Natural killer cell (primary cell): ENCODE measurements at regions not wholly inside any gene's neighbourhood (a gene's known extent, or its start where the extent isn't known, plus 50 kb on each side); places are given as distances from the start of the nearest gene placed in this dataset.

Experiments used
- ATAC-seq, 3 donors: fragments of 150-1000 bp in 2 of 3; fragments of 200-7000 bp in 1 of 3; cut with Tn5 transposase; 1 replicate in 1 of 3; 2 replicates in 2 of 3; pipeline ENCODE4 v1.10.0; 2021; ENCODE audit warnings: mild to moderate bottlenecking in 2 of 3, moderate library complexity in 2 of 3
- DNase-seq, 2 donors: peaks; one replicate each; pipeline versions ENCODE4 v3.0.0 to v3.0.0-alpha.2; 2013 to 2021; ENCODE audit warnings: mixed read lengths in 1 of 2
- H3K27ac ChIP-seq: one replicate; pipeline ENCODE4 v1.5.1; 2013; ENCODE audit warnings: mild to moderate bottlenecking, low read length
- H3K27me3 ChIP-seq: one replicate; pipeline ENCODE4 v1.6.1; 2013; ENCODE audit warnings: low read length; ENCODE audit not compliant: control insufficient read depth, insufficient read depth
- H3K36me3 ChIP-seq: one replicate; pipeline ENCODE4 v1.6.1; 2013; ENCODE audit warnings: low read length; ENCODE audit not compliant: control insufficient read depth, insufficient read depth
- H3K4me1 ChIP-seq: one replicate; pipeline ENCODE4 v1.6.1; 2013; ENCODE audit warnings: low read length; ENCODE audit not compliant: control insufficient read depth, insufficient read depth
- H3K4me3 ChIP-seq: one replicate; pipeline ENCODE4 v1.5.1; 2013; ENCODE audit warnings: low read length
- H3K9me3 ChIP-seq: one replicate; pipeline ENCODE4 v1.6.1; 2013; ENCODE audit warnings: low read length; ENCODE audit not compliant: control insufficient read depth, insufficient read depth
- H3K27ac Mint-ChIP-seq, 2 donors: one replicate each; pipeline ENCODE4 v1.8.0; 2022; ENCODE audit warnings: mild to moderate bottlenecking in 2 of 2, mixed read lengths in 2 of 2, moderate library complexity in 1 of 2
- H3K27me3 Mint-ChIP-seq, 2 donors: one replicate each; pipeline ENCODE4 v1.8.0; 2022; ENCODE audit warnings: low read depth in 2 of 2, mixed read lengths in 2 of 2
- H3K36me3 Mint-ChIP-seq: one replicate; pipeline ENCODE4 v1.8.0; 2022; ENCODE audit warnings: mixed read lengths
- H3K4me1 Mint-ChIP-seq, 2 donors: one replicate each; pipeline ENCODE4 v1.8.0; 2022; ENCODE audit warnings: mixed read lengths in 2 of 2
- H3K4me3 Mint-ChIP-seq: one replicate; pipeline ENCODE4 v1.8.0; 2022; ENCODE audit warnings: mild to moderate bottlenecking, moderate library complexity, mixed read lengths
- H3K9me3 Mint-ChIP-seq, 2 donors: one replicate each; pipeline ENCODE4 v1.8.0; 2022; ENCODE audit warnings: mixed read lengths in 2 of 2
- WGBS: methylation state at CpG from one replicate; pipeline ENCODE4 v1.1.7; 2013; ENCODE audit warnings: missing lambda C conversion rate; ENCODE audit not compliant: insufficient coverage; 5-methylcytosine and 5-hydroxymethylcytosine counted together
- intact Hi-C: fragments of 100-400 bp; cut with micrococcal nuclease; formaldehyde crosslinking; loops from one replicate; pipeline ENCODE4 v1.14.2; 2022
- TF ChIP-seq, protein P1 (sequence below): fragments of 200-600 bp; IDR thresholded peaks from one replicate; pipeline ENCODE4 v1.8.0; 2022; ENCODE audit warnings: antibody characterized with exemption

DNA sequence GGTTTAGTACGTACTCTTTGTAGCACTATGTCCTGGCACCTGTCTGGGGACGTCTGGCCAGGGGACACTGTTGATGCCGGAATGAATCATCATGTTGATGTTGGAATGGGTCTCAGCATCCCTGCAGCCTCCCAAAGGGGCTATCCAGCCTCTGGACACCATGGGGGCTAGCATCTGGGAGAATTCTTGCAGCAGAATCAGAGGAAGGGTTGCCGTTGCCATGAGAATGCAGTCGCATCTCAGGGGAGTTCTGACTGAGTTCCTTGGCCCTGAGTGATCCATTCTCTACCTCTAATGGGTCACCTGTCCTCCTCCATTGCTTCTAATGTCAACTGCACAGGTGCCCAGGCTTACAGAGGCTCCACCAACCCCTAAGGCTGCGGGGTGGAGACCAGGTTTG lies 129.1 kb downstream of the UQCRFS1 start:
- no peaks in the 10 kb centered on the region for H3K36me3 ChIP-seq
- H3K4me1 ChIP-seq: no peaks in the 10 kb centered on the region
- Mint-ChIP-seq H3K27me3 (peaks cover 0 to 7% of the 10 kb centered on the region in 2 donors), H3K27ac (no peak overlapping the region), H3K9me3 (no peaks in the 10 kb centered on the region), H3K4me3 (no peak overlapping the region), H3K4me1 (peaks cover 0 to 5% of the 10 kb centered on the region in 2 donors), H3K36me3 (no peaks in the 10 kb centered on the region)
- intact Hi-C loops: no loop called here
- no peaks in the 10 kb centered on the region for H3K27me3 ChIP-seq
- H3K9me3 ChIP-seq: no peaks in the 10 kb centered on the region
- WGBS: 80% methylated on average over 6 of the region's 6 CpGs
- TF ChIP-seq, protein P1, sequence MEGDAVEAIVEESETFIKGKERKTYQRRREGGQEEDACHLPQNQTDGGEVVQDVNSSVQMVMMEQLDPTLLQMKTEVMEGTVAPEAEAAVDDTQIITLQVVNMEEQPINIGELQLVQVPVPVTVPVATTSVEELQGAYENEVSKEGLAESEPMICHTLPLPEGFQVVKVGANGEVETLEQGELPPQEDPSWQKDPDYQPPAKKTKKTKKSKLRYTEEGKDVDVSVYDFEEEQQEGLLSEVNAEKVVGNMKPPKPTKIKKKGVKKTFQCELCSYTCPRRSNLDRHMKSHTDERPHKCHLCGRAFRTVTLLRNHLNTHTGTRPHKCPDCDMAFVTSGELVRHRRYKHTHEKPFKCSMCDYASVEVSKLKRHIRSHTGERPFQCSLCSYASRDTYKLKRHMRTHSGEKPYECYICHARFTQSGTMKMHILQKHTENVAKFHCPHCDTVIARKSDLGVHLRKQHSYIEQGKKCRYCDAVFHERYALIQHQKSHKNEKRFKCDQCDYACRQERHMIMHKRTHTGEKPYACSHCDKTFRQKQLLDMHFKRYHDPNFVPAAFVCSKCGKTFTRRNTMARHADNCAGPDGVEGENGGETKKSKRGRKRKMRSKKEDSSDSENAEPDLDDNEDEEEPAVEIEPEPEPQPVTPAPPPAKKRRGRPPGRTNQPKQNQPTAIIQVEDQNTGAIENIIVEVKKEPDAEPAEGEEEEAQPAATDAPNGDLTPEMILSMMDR: no peak
- no peak overlapping the region for H3K4me3 ChIP-seq
- ATAC-seq: no peak
- no peak for DNase-seq
- no peak overlapping the region for H3K27ac ChIP-seq

DNA sequence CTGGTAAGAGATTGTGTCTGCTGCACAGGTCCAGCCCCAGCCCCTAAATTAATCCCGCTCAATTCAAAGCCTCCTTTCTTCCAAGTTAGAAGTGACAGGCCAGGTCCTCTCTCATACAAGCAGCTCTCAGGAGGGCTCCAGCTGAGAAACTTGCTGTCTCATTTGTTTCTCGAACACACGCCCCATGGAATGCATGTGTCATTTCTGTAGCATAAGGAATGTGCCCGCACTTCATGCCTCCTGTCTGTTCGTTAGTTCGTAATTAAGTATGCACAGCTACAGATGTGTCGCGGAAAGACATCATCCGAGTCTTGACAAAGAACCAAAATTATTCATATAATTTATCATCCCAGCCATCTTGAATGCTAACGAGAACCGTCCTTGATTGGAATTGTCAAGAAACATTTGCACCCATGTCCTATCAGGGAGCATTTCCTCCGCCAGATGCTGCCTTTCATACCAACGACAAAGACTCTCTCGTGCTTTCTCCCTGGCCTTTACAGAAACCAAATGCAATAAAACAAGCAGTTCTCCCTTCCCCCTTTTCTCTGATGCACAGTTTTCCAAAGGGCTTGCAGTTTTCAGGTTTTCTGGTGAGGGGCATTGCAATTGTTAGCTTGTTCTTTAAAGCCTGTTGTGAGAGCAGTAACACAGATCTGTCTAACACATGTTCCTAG lies 133.5 kb downstream of the UQCRFS1 start:
- no peak for ATAC-seq

DNA sequence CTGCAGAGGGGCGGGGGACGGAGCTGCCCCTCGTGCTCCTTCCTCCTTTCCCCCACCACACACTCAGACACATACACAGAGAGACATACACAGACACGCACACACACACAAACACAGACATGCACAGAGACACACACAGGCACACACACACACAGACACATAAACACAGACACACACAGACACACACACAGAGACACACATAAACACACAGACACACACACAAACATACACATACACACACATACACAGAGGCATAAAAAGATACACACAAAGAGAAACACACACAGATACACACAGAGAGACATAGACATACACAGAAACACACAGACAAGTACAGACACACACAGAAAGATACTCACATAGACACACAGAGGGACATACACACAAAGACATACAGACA lies 136.0 kb downstream of the UQCRFS1 start:
- peak in 1 of 3 donors; percentile 8 for ATAC-seq
- Mint-ChIP-seq H3K4me1 (peaks cover 0 to 5% of the 10 kb centered on the region in 2 donors), H3K27me3 (no peaks in the 10 kb centered on the region), H3K27ac (no peak overlapping the region), H3K9me3 (no peaks in the 10 kb centered on the region), H3K36me3 (no peaks in the 10 kb centered on the region), H3K4me3 (no peak overlapping the region)
- Histone ChIP-seq H3K4me1 (no peaks in the 10 kb centered on the region), H3K27ac (no peak overlapping the region), H3K27me3 (no peaks in the 10 kb centered on the region), H3K9me3 (no peaks in the 10 kb centered on the region), H3K4me3 (no peak overlapping the region), H3K36me3 (no peaks in the 10 kb centered on the region)
- TF ChIP-seq, protein P1: no peak
- intact Hi-C loops: no loop called here
- no peak for DNase-seq
- 80% methylated on average over 4 of the region's 4 CpGs for WGBS

More for the DNA sequence above, 133.5 kb downstream of the UQCRFS1 start:
- Mint-ChIP-seq H3K27ac (no peak overlapping the region), H3K9me3 (no peaks in the 10 kb centered on the region), H3K36me3 (no peaks in the 10 kb centered on the region), H3K27me3 (peaks cover 0 to 2% of the 10 kb centered on the region in 2 donors), H3K4me3 (no peak overlapping the region), H3K4me1 (peaks cover 0 to 5% of the 10 kb centered on the region in 2 donors)
- intact Hi-C loops: no loop called here
- 84% methylated on average over 14 of the region's 14 CpGs for WGBS
- H3K27ac ChIP-seq: no peak overlapping the region
- H3K4me3 ChIP-seq: no peak overlapping the region
- H3K27me3 ChIP-seq: no peaks in the 10 kb centered on the region
- DNase-seq: no peak
- no peaks in the 10 kb centered on the region for H3K9me3 ChIP-seq
- H3K4me1 ChIP-seq: no peaks in the 10 kb centered on the region
- no peaks in the 10 kb centered on the region for H3K36me3 ChIP-seq
- TF ChIP-seq, protein P1: no peak

DNA sequence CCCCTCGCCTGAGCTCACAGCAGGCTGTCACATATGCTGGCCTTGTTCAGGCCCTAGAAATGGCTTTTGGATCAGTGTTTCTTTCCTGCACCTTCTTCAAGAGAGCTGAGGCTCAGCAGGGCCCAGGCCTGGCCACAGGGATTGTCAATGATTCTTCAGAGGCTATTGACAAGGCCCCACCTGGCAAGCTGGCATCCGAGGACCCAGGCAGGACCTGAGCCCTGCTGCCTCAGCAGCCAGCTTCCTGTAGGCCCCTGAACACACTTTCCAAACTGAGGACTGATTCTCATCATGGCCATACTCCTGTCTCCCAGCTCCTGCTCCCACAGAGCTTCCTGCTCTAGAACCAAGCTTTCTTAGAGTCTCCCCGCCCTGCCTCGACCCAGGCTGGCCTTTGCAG lies 136.8 kb downstream of the UQCRFS1 start:
- Histone ChIP-seq H3K4me3 (no peak overlapping the region), H3K4me1 (no peaks in the 10 kb centered on the region), H3K27me3 (no peaks in the 10 kb centered on the region), H3K27ac (no peak overlapping the region), H3K36me3 (no peaks in the 10 kb centered on the region), H3K9me3 (no peaks in the 10 kb centered on the region)
- H3K4me3 Mint-ChIP-seq: no peak overlapping the region
- ATAC-seq (no peak), DNase-seq (no peak)
- H3K9me3 Mint-ChIP-seq: no peaks in the 10 kb centered on the region
- peaks cover 0 to 5% of the 10 kb centered on the region in 2 donors for H3K4me1 Mint-ChIP-seq
- WGBS: 82% methylated on average over 4 of the region's 4 CpGs
- no peaks in the 10 kb centered on the region for H3K27me3 Mint-ChIP-seq
- TF ChIP-seq, protein P1: no peak
- H3K36me3 Mint-ChIP-seq: no peaks in the 10 kb centered on the region
- intact Hi-C loops: no loop called here
- no peak overlapping the region for H3K27ac Mint-ChIP-seq
